Lower leg skin (tissue), 4 donors: ENCODE measurements at regions not wholly inside any gene's neighbourhood (a gene's known extent, or its start where the extent isn't known, plus 50 kb on each side); places are given as distances from the start of the nearest gene placed in this dataset.

Source experiments
- DNase-seq, 2 donors: peaks; one replicate each; pipeline ENCODE4 v3.0.0-alpha.2; 2019; ENCODE audit warnings: low spot score in 2 of 2
- H3K4me3 ChIP-seq: fragments of 200-600 bp; sonication (generic); 2 replicates; pipeline ENCODE4 v1.5.1; 2017; ENCODE audit warnings: mild to moderate bottlenecking, low read depth; ENCODE audit not compliant: poor library complexity, severe bottlenecking
- POLR2A ChIP-seq, 2 donors: fragments of 450-650 bp; IDR thresholded peaks; one replicate each; pipeline ENCODE4 v1.6.1; 2016 to 2017; ENCODE audit warnings: antibody characterized with exemption in 2 of 2, mild to moderate bottlenecking in 1 of 2, moderate library complexity in 1 of 2
- WGBS, 2 donors: methylation state at CpG; one replicate each; pipeline ENCODE4 v1.1.5; 2018; 5-methylcytosine and 5-hydroxymethylcytosine counted together
- intact Hi-C: fragments of 100-400 bp; cut with DNase I; formaldehyde crosslinking; loops from one replicate; pipeline ENCODE4 v1.15.0; 2023; ENCODE audit warnings: low total_unique reads
- TF ChIP-seq, protein P1 (sequence below), 3 donors: fragments of 450-650 bp; IDR thresholded peaks; one replicate each; pipeline ENCODE4 v1.5.1; 2016; ENCODE audit warnings: antibody characterized with exemption in 3 of 3, mild to moderate bottlenecking in 3 of 3, moderate library complexity in 2 of 3

DNA sequence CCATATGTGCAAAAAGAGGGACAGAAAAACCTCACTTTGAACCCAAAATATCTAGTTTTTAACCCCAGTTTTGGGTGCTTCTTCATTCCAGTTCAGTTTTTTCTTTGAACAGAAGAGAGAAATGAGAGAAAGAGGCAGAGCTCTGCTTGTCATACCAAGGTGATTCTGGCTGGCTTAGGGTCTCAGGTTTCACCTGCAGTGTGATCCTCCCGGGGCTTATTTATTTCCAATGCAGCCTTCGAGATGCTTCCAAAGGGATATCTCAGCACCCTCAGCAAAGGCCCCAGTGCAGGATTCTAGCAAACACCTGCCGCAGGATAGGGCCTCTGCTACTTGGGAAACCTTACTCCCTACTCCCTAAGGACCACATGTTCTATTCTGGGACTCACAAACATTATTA, 131.3 kb downstream of the WDR11 start:
- DNase-seq: no peak
- intact Hi-C loops: no loop called here
- no peak for TF ChIP-seq POLR2A (IDR thresholded peaks at IDR 0.05)
- TF ChIP-seq, protein P1, sequence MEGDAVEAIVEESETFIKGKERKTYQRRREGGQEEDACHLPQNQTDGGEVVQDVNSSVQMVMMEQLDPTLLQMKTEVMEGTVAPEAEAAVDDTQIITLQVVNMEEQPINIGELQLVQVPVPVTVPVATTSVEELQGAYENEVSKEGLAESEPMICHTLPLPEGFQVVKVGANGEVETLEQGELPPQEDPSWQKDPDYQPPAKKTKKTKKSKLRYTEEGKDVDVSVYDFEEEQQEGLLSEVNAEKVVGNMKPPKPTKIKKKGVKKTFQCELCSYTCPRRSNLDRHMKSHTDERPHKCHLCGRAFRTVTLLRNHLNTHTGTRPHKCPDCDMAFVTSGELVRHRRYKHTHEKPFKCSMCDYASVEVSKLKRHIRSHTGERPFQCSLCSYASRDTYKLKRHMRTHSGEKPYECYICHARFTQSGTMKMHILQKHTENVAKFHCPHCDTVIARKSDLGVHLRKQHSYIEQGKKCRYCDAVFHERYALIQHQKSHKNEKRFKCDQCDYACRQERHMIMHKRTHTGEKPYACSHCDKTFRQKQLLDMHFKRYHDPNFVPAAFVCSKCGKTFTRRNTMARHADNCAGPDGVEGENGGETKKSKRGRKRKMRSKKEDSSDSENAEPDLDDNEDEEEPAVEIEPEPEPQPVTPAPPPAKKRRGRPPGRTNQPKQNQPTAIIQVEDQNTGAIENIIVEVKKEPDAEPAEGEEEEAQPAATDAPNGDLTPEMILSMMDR (IDR thresholded peaks at IDR 0.05): no peak
- WGBS, 2 donors: 74 to 80% methylated on average over 3 of the region's 3 CpGs
- no peak overlapping the region for H3K4me3 ChIP-seq

DNA sequence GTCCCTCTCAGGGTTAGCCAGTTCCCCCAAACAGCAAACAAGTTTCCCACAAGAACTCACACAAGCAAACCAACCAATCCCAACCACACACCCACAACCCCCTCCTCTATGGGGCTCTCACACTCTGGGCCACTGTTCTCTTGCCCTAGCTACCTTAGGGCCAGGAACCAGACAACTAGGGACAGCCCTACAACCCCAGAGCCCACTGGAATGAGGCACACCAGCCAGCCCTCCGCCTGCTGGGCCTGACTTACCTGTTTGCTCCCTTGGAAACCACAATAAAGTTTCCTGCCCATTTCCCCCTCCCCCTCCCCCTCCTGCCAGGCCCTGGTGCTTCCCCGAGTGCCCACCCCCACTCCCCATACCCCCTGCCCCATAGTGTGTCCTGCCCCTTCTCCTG, 132.6 kb downstream of the WDR11 start:
- DNase-seq: peak in 1 of 2 donors; percentile 75
- TF ChIP-seq POLR2A (IDR thresholded peaks at IDR 0.05): no peak
- TF ChIP-seq, protein P1 (IDR thresholded peaks at IDR 0.05): no peak
- no peak overlapping the region for H3K4me3 ChIP-seq
- WGBS, 2 donors: 75 to 76% methylated on average over 2 of the region's 2 CpGs
- intact Hi-C loops: no loop called here

DNA sequence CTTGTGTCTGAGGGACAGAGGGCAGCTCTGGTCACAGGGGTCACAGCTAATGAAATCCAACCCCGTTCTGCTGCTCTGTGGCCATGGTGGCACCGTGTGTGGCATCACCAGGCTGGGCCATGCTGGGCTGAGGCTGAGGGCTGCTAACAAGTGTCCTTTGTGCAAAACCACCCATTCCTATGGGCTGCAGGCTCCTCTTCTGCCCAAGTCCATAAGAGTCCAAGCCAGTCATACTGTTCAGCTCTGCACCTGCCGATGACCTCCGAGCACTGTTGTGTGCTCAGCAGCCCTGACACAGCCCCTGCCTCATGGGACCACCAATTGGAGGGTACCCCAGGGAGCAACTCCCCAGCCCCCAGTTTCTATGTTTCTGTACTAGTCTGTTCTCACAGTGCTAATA, 133.1 kb downstream of the WDR11 start:
- WGBS, 2 donors: 82 to 89% methylated on average over 4 of the region's 4 CpGs
- peak in 1 of 2 donors; percentile 53 for DNase-seq
- TF ChIP-seq, protein P1 (IDR thresholded peaks at IDR 0.05): no peak
- TF ChIP-seq POLR2A (IDR thresholded peaks at IDR 0.05): no peak
- H3K4me3 ChIP-seq: no peak overlapping the region
- intact Hi-C loops: no loop called here

DNA sequence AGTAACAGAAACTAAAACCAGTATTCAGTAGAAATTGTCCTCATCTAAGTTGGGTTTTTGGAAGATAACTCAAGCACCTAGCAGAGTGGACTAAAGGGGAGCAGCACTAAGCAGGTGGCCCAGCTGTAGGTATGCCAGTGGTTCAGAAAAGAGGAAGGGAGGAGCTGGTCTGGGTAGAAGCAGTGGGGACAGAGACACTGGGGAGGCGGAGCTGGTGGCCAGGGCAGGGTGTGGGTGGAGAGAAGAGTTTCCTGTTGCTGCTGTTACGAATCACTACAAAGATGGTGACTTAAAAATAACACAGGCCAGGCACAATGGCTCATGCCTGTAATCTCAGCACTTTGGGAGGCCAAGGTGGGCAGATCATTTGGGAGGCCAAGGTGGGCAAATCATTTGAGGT, 136.2 kb downstream of the WDR11 start:
- WGBS, 2 donors: 59 to 63% methylated on average over 2 of the region's 2 CpGs
- no peak overlapping the region for H3K4me3 ChIP-seq
- peak in 1 of 2 donors; percentile 72 for DNase-seq
- no peak for TF ChIP-seq POLR2A (IDR thresholded peaks at IDR 0.05)
- TF ChIP-seq, protein P1 (IDR thresholded peaks at IDR 0.05): no peak
- intact Hi-C loops: no loop called here

DNA sequence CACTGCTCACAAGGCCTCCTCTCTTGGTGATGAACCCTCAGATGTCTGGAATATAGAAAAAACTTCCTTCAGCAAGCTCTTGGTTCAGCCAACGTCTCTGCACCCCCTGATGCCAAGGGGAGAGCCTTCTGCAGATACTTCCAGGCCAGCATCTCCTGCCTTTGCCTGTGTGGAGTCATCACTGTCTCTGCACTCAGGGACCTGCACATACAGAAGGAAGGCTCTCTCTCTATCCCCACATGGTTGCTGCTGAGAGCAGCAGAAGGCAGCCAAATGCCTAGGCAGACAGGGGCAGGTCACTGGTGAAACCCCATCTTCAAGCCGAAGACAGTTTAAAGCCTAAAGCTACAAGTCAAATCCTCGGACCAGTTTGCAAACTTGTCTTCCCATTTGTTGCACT, 137.6 kb downstream of the WDR11 start:
- intact Hi-C loops: no loop called here
- peak; percentile 2 to 75 for DNase-seq
- WGBS, 2 donors: 89 to 91% methylated on average over 3 of the region's 3 CpGs
- TF ChIP-seq POLR2A (IDR thresholded peaks at IDR 0.05): no peak
- TF ChIP-seq, protein P1 (IDR thresholded peaks at IDR 0.05): no peak
- no peak overlapping the region for H3K4me3 ChIP-seq

DNA sequence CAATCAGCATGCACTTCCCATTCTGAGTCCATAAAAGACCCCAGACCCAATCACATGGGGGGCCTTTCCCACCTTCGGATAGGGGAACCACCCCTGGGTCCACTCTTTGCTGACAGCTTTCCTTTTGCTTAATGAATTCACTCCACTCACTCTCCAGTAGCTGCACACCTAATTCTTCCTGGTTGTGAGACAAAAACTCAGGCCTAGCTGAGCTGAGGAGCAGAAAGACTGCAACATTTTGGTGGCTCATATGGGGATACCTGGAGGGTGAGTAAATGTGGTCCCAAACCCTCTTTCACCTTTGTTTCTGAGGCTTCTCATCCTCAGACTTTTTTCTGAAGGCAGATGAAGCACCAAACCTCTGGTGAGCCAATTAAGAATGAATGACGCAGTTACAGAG, 138.1 kb downstream of the WDR11 start:
- no peak overlapping the region for H3K4me3 ChIP-seq
- peak; percentile 3 to 18 for DNase-seq
- WGBS, 2 donors: 88 to 94% methylated on average over 2 of the region's 2 CpGs
- TF ChIP-seq POLR2A (IDR thresholded peaks at IDR 0.05): no peak
- TF ChIP-seq, protein P1 (IDR thresholded peaks at IDR 0.05): no peak
- intact Hi-C loops: no loop called here
